Cardiac fibroblast (primary cell): ENCODE measurements at regions not wholly inside any gene's neighbourhood (a gene's known extent, or its start where the extent isn't known, plus 50 kb on each side); places are given as distances from the start of the nearest gene placed in this dataset.

Experiments
- DNase-seq, 2 donors: peaks; one replicate each; pipeline versions ENCODE4 v3.0.0 to v3.0.0-alpha.2; 2010; ENCODE audit warnings: low read depth in 2 of 2
- H3K4me3 ChIP-seq, 2 donors: replicated peaks in 1 of 2; 1 replicate in 1 of 2; 2 replicates in 1 of 2; pipeline ENCODE4 v1.5.1; 2011; ENCODE audit warnings: low read depth in 2 of 2, low read length in 2 of 2, mild to moderate bottlenecking in 2 of 2, moderate library complexity in 1 of 2
- CTCF ChIP-seq: IDR thresholded peaks from one replicate; pipeline ENCODE4 v1.5.1; 2011; ENCODE audit warnings: low read depth, mild to moderate bottlenecking, low read length, inconsistent platforms

- H3K4me3 ChIP-seq: no peak overlapping the region
- DNase-seq: no peak
- TF ChIP-seq CTCF: no peak
These were observed 539.7 kb downstream of the PLXDC2 start for GRCh38 chr10:20355915-20356314.

- no peak for TF ChIP-seq CTCF
- no peak for DNase-seq
- H3K4me3 ChIP-seq: no peak overlapping the region
These were observed 538.8 kb downstream of the PLXDC2 start for GRCh38 chr10:20355011-20355410.

- no peak overlapping the region for H3K4me3 ChIP-seq
- TF ChIP-seq CTCF: no peak
- peak in 1 of 2 donors; percentile 4 for DNase-seq
These were observed 537.9 kb downstream of the PLXDC2 start for GRCh38 chr10:20354166-20354565.

GRCh38 chr10:20350509-20350908 is 534.3 kb downstream of the PLXDC2 start:
- TF ChIP-seq CTCF: no peak
- no peak for DNase-seq
- H3K4me3 ChIP-seq: no peak overlapping the region

- no peak for DNase-seq
- TF ChIP-seq CTCF: no peak
- H3K4me3 ChIP-seq: no peak overlapping the region
These were observed 526.8 kb downstream of the PLXDC2 start for GRCh38 chr10:20343036-20343435.
